NCI-H774 (cell line): ENCODE measurements at regions not wholly inside any gene's neighbourhood (a gene's known extent, or its start where the extent isn't known, plus 50 kb on each side); places are given as distances from the start of the nearest gene placed in this dataset.

Experiments used
- DNase-seq: peaks from one replicate; lab custom pipeline; 2025; lab: John Stamatoyannopoulos, UW

- no peak for DNase-seq
Observed at GRCh38 chr5:143870362-143870761, 58.4 kb downstream of the HMHB1 start.

DNA sequence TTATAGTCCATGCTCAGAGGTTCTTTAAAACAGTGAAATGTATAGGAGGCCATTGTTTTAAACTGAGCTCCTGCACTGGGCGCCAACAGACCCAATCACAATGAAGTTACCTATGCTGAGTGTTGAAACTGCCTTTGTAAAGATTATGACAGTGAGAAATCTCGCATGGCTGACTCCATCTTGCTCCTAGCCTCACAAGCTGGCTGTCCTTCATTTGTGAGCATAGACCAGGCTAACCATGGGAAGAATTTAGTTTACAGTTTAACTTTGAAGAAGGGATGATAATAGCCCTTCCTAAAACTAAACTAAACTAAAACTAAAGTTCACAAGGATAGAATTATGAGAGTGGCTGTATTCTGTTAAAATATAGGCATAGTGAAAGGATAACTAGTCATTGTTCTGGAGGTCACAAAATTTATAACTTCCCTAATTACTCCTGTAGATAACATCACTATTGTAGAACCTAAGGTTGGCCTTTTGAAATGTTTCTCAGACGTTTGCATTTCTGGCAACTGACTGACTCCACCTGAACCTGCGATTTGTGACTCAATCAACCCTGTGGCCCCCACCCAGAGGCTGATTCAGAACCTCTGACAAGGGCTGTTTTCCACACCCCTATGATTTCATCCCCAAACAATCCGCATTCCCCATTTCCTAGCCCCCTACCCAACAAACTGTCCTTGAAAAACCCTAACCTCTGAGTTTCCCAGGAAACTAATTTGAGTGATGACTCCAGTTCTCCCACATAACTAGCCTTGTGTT, 59.1 kb downstream of the HMHB1 start:
- DNase-seq = no peak

GRCh38 chr5:143871672-143872071, 59.7 kb downstream of the HMHB1 start:
- DNase-seq = no peak

GRCh38 chr5:143874312-143874711, 62.4 kb downstream of the HMHB1 start:
- no peak for DNase-seq

- DNase-seq = no peak
Observed at GRCh38 chr5:143877196-143877595, 65.2 kb downstream of the HMHB1 start.

- no peak for DNase-seq
Observed at GRCh38 chr5:143878430-143878829, 66.5 kb downstream of the HMHB1 start.

DNA sequence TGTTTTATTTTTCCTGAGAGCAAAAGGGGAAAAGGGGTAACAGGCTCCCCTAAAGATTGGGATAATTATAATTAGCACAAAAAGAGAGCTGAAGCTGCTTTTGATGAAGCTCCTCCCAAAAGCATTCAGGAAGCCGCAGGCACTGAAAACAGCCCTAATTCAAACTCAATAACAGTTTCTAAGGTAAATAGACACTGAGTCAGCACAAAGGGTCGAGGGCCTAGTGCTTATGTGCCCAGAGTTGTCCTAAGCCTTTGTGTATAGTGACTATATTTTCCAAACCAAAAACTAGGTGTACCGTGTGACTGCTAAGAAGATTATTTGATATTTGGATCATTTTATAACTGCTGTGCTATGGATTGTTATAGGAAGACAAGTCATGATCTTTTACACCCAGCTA, 67.7 kb downstream of the HMHB1 start:
- DNase-seq = peak; percentile 31

DNA sequence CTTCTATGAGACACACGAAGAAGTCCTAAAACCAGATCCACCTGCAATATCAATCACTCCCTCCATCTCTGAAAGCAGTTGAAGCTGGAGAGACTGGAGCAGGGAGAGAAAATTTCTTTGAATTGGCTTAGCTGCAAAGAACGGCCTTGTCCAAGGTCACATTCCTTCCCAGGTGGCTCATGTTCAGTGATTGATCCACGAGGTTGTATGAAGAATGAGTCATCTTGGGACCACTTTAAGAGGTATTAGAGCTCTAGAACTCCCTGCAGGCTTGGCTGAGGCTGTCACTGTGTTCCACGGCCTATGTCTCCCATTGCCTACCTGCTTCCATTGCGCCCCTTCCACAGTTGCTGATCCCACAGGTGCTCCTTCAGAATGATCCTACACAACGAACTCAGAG, 68.2 kb downstream of the HMHB1 start:
- DNase-seq = no peak

DNA sequence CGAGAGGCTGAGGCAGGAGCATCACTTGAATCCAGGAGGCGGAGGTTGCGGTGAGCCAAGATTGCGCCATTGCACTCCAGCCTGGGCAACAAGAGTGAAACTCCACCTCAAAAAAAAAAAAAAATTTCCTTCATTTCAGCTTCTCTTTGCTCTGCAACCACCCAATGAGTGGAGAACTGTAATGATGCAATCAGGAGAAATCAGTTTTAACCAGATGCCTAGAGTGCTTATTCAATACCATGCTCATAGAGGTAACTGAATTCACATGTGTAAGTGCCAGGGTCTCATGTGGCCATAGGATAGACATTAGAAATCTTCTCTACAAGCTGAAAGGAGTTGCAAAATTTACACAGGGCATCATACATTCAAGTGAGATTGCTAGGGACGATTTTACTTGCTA, 70.6 kb downstream of the HMHB1 start:
- DNase-seq = no peak

DNA sequence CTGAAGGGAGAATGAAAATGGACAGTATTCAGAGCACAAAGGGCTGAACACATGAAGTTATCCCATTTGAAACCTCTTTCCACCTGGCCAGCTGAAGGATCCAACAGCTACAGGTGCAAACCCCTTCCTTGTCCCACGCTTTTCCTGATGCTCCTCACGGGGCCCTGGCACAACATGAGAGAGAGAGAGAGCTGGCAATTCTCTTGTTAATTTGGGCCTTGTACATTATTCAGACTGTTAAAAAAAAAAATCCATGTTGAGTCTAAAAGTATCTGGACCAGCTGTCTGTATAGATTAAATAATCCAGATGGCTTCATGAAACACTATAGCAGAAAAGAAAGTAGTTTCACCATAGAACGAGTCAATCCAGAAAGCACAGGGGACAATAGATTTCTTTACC, 74.1 kb downstream of the HMHB1 start:
- DNase-seq = no peak

DNA sequence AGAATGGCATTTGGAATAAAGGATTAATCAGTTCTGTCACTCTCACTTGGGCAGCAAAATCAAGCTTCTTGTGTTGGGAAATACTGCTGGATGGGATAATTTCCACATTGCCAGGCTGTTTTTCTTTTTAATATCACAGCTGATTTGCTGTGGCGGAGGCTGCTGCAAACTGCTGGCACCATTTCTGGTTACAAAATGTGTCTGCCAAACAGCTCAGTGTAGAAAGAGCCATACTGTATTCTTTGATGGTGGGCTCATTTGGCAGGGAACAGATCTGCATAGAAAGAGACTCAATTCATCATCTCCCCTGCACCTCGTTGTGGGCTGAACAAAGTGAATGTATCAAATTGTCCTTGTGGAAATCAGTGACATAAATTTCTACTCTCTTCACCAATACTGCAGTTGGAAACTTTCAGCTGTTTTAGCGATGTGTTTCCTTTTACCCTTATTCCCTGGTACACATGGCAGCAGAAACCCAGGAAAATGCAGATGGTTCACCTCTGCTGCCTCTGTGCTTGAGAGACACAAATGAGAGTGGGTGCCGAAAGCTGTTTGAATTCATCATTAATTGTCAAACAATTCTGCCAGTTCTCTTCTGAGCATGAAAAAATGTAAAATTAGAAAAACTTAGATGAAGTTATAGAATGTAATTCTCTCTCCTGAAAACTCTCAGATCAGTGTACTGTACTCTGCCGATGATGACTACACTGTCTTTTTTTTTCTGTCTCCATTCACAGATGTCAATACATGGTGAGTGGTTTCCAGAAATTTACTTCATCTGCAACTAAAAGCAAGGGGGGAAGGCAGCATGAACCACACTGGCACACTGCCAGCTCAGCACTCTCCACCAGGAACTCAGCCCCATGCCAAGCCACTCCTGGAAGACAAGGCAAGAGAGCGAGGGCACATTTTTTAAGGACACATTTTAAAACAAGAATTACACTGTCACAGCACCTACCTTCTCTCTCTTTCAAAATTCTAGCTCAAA, 75.0 kb downstream of the HMHB1 start:
- DNase-seq = no peak

DNA sequence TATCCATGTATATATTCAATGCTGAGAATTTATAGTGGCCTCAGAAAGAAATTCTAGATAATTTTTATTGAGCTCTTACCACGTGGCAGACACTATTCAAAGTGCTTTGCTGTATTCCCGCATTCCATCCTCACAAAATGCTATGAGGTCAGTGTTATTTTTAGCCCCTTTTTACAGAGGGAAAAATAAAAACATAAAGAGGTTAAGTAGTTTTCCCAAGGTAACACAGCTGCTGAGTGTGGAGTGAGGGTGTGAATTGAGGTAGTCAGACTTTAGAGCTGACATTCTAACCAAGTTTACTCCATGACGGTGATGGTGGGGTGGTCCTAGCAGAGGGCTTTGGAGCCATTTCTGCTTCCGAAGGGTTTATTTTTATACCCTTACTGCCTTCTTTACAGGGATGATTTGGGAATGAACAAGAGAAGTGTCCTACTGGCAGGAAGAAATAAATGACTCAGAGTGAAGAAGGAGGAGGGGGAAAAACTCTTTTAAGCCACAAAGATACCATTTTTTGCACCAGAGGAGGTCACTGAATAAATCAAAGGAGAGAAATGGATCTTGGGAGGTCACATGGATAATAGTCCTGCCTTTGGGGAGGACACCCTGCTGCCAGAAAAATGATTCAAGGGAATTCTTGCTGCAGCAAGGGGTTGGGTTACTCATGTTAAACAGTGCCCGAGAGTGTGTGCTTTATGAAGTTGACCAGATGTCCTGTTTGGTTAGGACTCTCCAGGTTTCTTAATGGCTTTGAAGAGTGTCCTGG, 76.1 kb downstream of the HMHB1 start:
- no peak for DNase-seq

- DNase-seq = no peak
Observed at GRCh38 chr5:143888912-143889311, 77.0 kb downstream of the HMHB1 start.

DNA sequence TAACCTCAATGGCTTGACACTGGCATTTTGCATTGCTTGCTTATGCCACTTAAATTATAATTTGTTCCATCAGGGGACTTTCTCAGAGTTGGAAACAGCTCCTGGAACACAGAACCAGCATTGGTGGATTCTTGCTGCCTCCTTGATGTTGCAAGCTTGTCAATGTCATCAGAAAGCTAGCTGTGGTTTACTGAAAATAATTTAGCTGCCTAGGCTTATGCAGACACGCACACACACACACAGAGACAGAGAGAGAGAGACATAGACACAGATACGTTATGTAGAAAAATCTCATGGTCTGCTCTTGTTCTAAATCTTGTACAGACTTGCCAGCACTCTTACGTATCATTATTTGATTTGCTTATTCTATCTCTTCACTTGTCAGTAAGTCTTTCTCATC, 78.0 kb downstream of the HMHB1 start:
- DNase-seq = no peak

DNA sequence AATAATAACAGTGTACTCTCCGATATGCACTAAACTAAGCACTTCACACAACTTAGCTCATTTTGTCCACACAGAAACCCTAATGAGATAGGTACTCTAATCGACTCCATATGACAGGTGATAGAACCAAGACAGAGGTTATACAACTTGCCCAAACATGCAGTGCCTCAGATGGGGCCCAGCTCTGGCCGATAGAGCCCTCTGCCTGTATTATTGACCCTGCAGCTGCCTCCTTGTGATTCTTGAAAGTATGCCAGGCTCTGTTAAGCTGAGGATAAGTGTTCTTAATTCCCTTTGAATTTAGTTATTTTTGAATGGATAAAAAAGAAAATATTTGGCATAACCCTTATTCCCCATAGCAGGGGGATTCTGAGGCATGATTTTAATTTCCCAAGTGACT, 78.5 kb downstream of the HMHB1 start:
- DNase-seq = no peak

- DNase-seq = no peak
Observed at GRCh38 chr5:143892271-143892670, 80.3 kb downstream of the HMHB1 start.

GRCh38 chr5:143892908-143893307, 80.9 kb downstream of the HMHB1 start:
- DNase-seq = no peak

- no peak for DNase-seq
Observed at GRCh38 chr5:143893638-143894037, 81.7 kb downstream of the HMHB1 start.

DNA sequence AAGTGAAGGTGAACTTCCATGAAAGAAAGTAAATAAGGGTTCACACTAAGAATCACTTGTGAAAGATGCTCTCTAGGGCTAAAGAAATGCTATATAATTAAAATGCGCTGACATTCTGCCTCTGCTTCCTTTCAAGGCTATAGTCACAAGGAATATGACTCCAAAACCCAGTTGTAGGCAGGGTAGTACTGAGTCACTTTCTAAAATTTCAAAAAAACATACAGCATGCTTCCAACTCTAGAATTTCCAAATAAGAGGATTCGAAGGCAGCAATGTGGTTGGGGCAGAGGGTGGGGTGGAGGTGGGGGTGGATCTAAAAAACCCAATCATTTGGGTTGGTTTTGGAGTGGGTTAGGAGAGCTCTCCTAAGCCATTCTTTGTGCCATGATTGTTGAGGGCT, 84.6 kb downstream of the HMHB1 start:
- no peak for DNase-seq

GRCh38 chr5:143896966-143897365, 85.0 kb downstream of the HMHB1 start:
- DNase-seq = no peak

DNA sequence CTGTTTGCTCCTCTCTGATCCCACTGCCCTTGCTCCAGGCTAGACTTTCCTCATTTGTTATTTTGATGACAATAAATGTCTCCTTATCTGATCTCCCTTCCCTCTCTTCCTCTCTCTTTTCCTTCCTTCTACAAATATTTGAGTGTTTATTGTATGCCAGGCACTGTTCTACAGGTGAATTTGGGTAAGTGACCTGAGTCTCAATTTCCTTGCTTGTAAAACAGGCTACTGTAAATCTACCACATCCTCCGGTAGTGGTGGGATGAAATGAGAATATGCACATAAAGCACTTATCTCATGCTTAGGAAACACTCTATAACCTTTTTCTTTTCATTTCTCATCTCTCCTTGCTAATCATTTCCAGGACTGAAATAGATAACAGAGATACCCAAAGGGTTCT, 86.4 kb downstream of the HMHB1 start:
- DNase-seq = no peak

DNA sequence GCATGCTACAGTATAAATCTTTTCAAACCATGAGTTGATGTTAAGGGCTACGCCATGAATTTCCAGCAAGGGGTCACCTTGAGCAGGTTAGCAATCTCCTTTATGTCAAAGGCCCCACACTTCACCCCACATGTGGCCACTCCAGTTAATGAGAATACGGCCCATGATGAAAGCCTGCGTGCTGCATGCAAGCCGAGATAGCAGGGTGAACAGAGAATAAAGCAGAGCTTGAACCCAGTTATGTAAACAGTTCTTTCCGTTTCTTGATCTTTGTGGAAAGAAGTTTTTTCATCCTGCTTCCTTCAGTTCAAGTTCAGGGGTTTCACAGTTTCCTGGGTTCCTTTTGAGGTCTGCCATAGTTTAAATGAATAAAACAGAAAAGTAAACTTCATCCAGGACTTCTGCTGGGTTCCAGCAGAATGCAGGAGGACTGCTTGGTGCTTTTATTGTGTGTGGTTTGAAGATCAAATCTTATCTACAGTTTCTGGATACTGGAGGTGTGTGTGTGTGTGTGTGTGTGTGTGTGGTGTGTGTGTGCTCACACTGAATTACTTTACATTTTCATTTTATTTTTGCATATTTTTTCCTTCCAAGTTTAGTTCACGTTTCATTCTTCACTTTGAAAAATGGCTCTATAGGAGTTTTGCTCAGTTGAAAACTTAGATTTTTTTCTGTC, 87.1 kb downstream of the HMHB1 start:
- no peak for DNase-seq
